ENCODE measurements at regions not wholly inside any gene's neighbourhood (a gene's known extent, or its start where the extent isn't known, plus 50 kb on each side); places are given as distances from the start of the nearest gene placed in this dataset.

DNA sequence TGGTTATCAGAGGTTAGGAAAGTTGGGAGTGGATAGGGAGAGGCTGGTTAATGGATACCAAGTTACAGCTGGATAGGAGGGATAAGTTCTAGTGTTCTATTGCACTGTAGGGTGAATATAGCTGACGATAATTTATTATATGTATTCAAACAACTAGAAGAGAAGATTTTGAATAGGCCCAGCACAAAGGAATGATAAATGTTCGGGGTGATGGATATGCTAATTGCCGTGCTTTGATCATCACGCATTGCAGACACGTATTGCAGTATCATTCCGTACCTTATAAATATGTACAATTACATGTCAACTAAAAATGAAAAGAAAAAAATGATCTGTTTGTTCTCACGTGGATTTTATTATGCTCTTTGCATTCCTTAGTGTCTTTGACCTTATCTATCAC, 369.2 kb upstream of the PKDCC start:
- Histone ChIP-seq H3K36me3 (ENCODE audit: control insufficient read depth in 1 of 2, insufficient read depth in 2 of 2, low read length in 2 of 2) (peaks cover 0 to 1% of the 10 kb centered on the region in 2 experiments), H3K27ac (ENCODE audit: low read depth, low read length) (no peak overlapping the region), H3K27me3 (ENCODE audit: insufficient read depth, low read length) (no peaks in the 10 kb centered on the region), H2BK120ac (ENCODE audit: insufficient read depth, low read length, poor library complexity) (no peak overlapping the region), H4K12ac (ENCODE audit: low read depth, low read length) (no peak overlapping the region), H2AFZ (ENCODE audit: insufficient read depth, low read length, poor library complexity) (no peak overlapping the region), H4K91ac (ENCODE audit: low read depth, low read length) (no peak overlapping the region), H3K4me2 (ENCODE audit: low read length) (no peak overlapping the region), H3K9me3 (ENCODE audit: insufficient read depth, low read depth, low read length) (no peaks in the 10 kb centered on the region), H3K79me2 (ENCODE audit: control insufficient read depth, insufficient read depth, low read length, poor library complexity) (no peaks in the 10 kb centered on the region), H4K8ac (ENCODE audit: low read depth, low read length) (no peak overlapping the region), H2AK5ac (ENCODE audit: low read length) (no peak overlapping the region), H2BK5ac (ENCODE audit: low read depth, low read length, poor library complexity) (no peak overlapping the region), H3K18ac (ENCODE audit: low read length) (no peak overlapping the region), H3K4me1 (ENCODE audit: control insufficient read depth in 1 of 2, insufficient read depth in 2 of 2, low read length in 2 of 2) (no peaks in the 10 kb centered on the region), H3K23ac (ENCODE audit: low read length) (no peak overlapping the region), H3K9ac (ENCODE audit: low read length) (no peak overlapping the region), H3K4me3 (ENCODE audit: low read depth, low read length) (no peak overlapping the region), H3K79me1 (ENCODE audit: low read length) (no peaks in the 10 kb centered on the region), H3K14ac (ENCODE audit: low read length) (no peak overlapping the region), H2BK12ac (ENCODE audit: low read length) (no peak overlapping the region), H3K4ac (ENCODE audit: low read depth, low read length) (no peak overlapping the region)
- WGBS (ENCODE audit: extremely low coverage, insufficient coverage, insufficient read length): no CpG with 5 or more reads among the region's 7 CpGs
- DNase-seq: no peak

DNA sequence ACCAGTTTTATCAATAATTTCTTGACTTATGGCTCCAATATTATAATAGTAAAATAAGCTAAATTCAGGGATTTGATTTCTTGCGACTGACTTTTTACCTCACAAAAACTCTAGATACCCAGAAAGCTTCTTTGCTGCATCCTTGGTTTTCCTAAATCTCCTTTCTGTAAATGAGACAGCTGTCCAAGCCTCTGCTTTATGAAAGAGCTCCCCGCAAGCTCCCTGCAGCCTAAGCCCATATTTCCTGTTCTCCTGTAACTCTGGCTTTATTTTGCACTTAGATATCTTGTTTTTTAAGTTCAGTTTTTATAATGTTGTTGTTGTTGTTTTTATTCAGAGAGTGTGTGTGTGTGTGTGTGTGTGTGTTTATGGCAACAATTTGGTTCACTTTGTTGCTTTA, 361.7 kb upstream of the PKDCC start:
- Histone ChIP-seq H3K4me3 (ENCODE audit: low read depth, low read length) (no peak overlapping the region), H3K14ac (ENCODE audit: low read length) (no peak overlapping the region), H3K36me3 (ENCODE audit: control insufficient read depth in 1 of 2, insufficient read depth in 2 of 2, low read length in 2 of 2) (no peaks in the 10 kb centered on the region), H3K9ac (ENCODE audit: low read length) (no peak overlapping the region), H3K4ac (ENCODE audit: low read depth, low read length) (no peak overlapping the region), H3K4me1 (ENCODE audit: control insufficient read depth in 1 of 2, insufficient read depth in 2 of 2, low read length in 2 of 2) (no peaks in the 10 kb centered on the region), H2BK120ac (ENCODE audit: insufficient read depth, low read length, poor library complexity) (no peak overlapping the region), H4K12ac (ENCODE audit: low read depth, low read length) (no peak overlapping the region), H2BK5ac (ENCODE audit: low read depth, low read length, poor library complexity) (no peak overlapping the region), H3K18ac (ENCODE audit: low read length) (no peak overlapping the region), H3K4me2 (ENCODE audit: low read length) (no peak overlapping the region), H3K27me3 (ENCODE audit: insufficient read depth, low read length) (no peaks in the 10 kb centered on the region), H2AK5ac (ENCODE audit: low read length) (no peak overlapping the region), H3K23ac (ENCODE audit: low read length) (no peak overlapping the region), H3K79me2 (ENCODE audit: control insufficient read depth, insufficient read depth, low read length, poor library complexity) (no peaks in the 10 kb centered on the region), H2BK12ac (ENCODE audit: low read length) (no peak overlapping the region), H3K27ac (ENCODE audit: low read depth, low read length) (no peak overlapping the region), H3K9me3 (ENCODE audit: insufficient read depth, low read depth, low read length) (no peaks in the 10 kb centered on the region), H3K79me1 (ENCODE audit: low read length) (no peaks in the 10 kb centered on the region), H4K91ac (ENCODE audit: low read depth, low read length) (no peak overlapping the region), H4K8ac (ENCODE audit: low read depth, low read length) (no peak overlapping the region), H2AFZ (ENCODE audit: insufficient read depth, low read length, poor library complexity) (no peak overlapping the region)
- no CpG with 5 or more reads among the region's 2 CpGs for WGBS (ENCODE audit: extremely low coverage, insufficient coverage, insufficient read length)
- DNase-seq: no peak

GRCh38 chr2:41691561-41691960, 356.3 kb upstream of the PKDCC start:
- Histone ChIP-seq H3K79me1 (ENCODE audit: low read length) (no peaks in the 10 kb centered on the region), H2AFZ (ENCODE audit: insufficient read depth, low read length, poor library complexity) (no peak overlapping the region), H3K9ac (ENCODE audit: low read length) (no peak overlapping the region), H3K18ac (ENCODE audit: low read length) (no peak overlapping the region), H3K4me3 (ENCODE audit: low read depth, low read length) (no peak overlapping the region), H3K23ac (ENCODE audit: low read length) (no peak overlapping the region), H3K9me3 (ENCODE audit: insufficient read depth, low read depth, low read length) (no peaks in the 10 kb centered on the region), H2BK120ac (ENCODE audit: insufficient read depth, low read length, poor library complexity) (no peak overlapping the region), H3K4ac (ENCODE audit: low read depth, low read length) (no peak overlapping the region), H4K91ac (ENCODE audit: low read depth, low read length) (no peak overlapping the region), H2BK12ac (ENCODE audit: low read length) (no peak overlapping the region), H3K27ac (ENCODE audit: low read depth, low read length) (no peak overlapping the region), H3K4me2 (ENCODE audit: low read length) (no peak overlapping the region), H2BK5ac (ENCODE audit: low read depth, low read length, poor library complexity) (no peak overlapping the region), H3K4me1 (ENCODE audit: control insufficient read depth in 1 of 2, insufficient read depth in 2 of 2, low read length in 2 of 2) (no peaks in the 10 kb centered on the region), H2AK5ac (ENCODE audit: low read length) (no peak overlapping the region), H4K8ac (ENCODE audit: low read depth, low read length) (no peak overlapping the region), H3K36me3 (ENCODE audit: control insufficient read depth in 1 of 2, insufficient read depth in 2 of 2, low read length in 2 of 2) (no peaks in the 10 kb centered on the region), H3K27me3 (ENCODE audit: insufficient read depth, low read length) (no peaks in the 10 kb centered on the region), H4K12ac (ENCODE audit: low read depth, low read length) (no peak overlapping the region), H3K14ac (ENCODE audit: low read length) (no peak overlapping the region), H3K79me2 (ENCODE audit: control insufficient read depth, insufficient read depth, low read length, poor library complexity) (no peaks in the 10 kb centered on the region)
- WGBS (ENCODE audit: extremely low coverage, insufficient coverage, insufficient read length): no CpG with 5 or more reads among the region's 1 CpG
- no peak for DNase-seq

DNA sequence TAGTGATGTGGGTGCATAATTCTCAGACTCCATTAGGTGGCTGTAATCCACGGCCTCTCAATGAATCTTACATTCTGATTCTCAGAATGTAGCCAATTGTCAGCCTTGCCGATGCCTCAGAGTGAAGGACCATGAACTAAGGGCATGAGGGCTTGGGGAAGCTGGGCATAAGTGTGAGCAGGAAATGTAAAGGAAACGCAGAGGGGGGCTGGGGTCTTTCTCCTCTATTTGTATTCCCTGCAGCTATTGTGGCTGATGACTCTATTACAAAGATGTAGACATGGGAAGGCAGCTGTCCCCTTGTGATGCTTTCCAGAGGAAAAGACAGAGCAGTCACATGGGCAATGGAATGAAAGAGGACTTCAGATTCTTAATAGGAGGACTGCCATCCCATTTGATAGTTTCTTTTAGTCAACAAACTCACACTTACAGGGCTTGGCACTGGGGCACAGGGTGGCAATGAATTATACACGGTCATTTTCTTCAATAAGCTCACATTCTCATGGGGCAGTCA, 353.2 kb upstream of the PKDCC start:
- H3K23ac ChIP-seq (ENCODE audit: low read length): no peak overlapping the region
- H3K79me1 ChIP-seq (ENCODE audit: low read length): no peaks in the 10 kb centered on the region
- H3K27me3 ChIP-seq (ENCODE audit: insufficient read depth, low read length): no peaks in the 10 kb centered on the region
- no peak overlapping the region for H3K9ac ChIP-seq (ENCODE audit: low read length)
- H4K91ac ChIP-seq (ENCODE audit: low read depth, low read length): no peak overlapping the region
- H3K27ac ChIP-seq (ENCODE audit: low read depth, low read length): no peak overlapping the region
- H2AFZ ChIP-seq (ENCODE audit: insufficient read depth, low read length, poor library complexity): no peak overlapping the region
- H3K4me2 ChIP-seq (ENCODE audit: low read length): peak overlapping the region; percentile 25
- no peak overlapping the region for H4K8ac ChIP-seq (ENCODE audit: low read depth, low read length)
- no peaks in the 10 kb centered on the region for H3K9me3 ChIP-seq (ENCODE audit: insufficient read depth, low read depth, low read length)
- H3K4me1 ChIP-seq (ENCODE audit: control insufficient read depth in 1 of 2, insufficient read depth in 2 of 2, low read length in 2 of 2): no peaks in the 10 kb centered on the region
- H4K12ac ChIP-seq (ENCODE audit: low read depth, low read length): no peak overlapping the region
- no peak overlapping the region for H3K4me3 ChIP-seq (ENCODE audit: low read depth, low read length)
- no peak overlapping the region for H2BK5ac ChIP-seq (ENCODE audit: low read depth, low read length, poor library complexity)
- H3K36me3 ChIP-seq (ENCODE audit: control insufficient read depth in 1 of 2, insufficient read depth in 2 of 2, low read length in 2 of 2): no peaks in the 10 kb centered on the region
- no peak overlapping the region for H3K4ac ChIP-seq (ENCODE audit: low read depth, low read length)
- H2AK5ac ChIP-seq (ENCODE audit: low read length): no peak overlapping the region
- H2BK12ac ChIP-seq (ENCODE audit: low read length): no peak overlapping the region
- no peak for DNase-seq
- no peak overlapping the region for H2BK120ac ChIP-seq (ENCODE audit: insufficient read depth, low read length, poor library complexity)
- WGBS (ENCODE audit: extremely low coverage, insufficient coverage, insufficient read length): no CpG with 5 or more reads among the region's 4 CpGs
- H3K79me2 ChIP-seq (ENCODE audit: control insufficient read depth, insufficient read depth, low read length, poor library complexity): no peaks in the 10 kb centered on the region
- H3K18ac ChIP-seq (ENCODE audit: low read length): no peak overlapping the region
- H3K14ac ChIP-seq (ENCODE audit: low read length): no peak overlapping the region

All from trophoblast cell (in vitro differentiated cells and primary cell).